Stimulated activated CD8-positive, alpha-beta memory T cell treated with anti-CD3 and anti-CD28 coated beads, Interleukin-4, amount 100 ng/mL, for 4 hours (primary cell): ENCODE measurements at regions not wholly inside any gene's neighbourhood (a gene's known extent, or its start where the extent isn't known, plus 50 kb on each side); places are given as distances from the start of the nearest gene placed in this dataset.
"Not testable (repeated sequence)": the region's sequence is repeated elsewhere in the genome, so short reads cannot be mapped to it uniquely, and the experiment has no call there.

Experiments used
- DNase-seq, 2 donors: peaks; one replicate each; pipeline ENCODE4 v3.0.0-alpha.2; 2020; ENCODE audit warnings: low read depth in 2 of 2, low spot score in 1 of 2

GRCh38 chr1:195714248-195714647 lies 894.0 kb downstream of the KCNT2 start:
- no peak for DNase-seq

- no peak for DNase-seq
Measured at GRCh38 chr1:195709821-195710220, 898.4 kb downstream of the KCNT2 start.

- no peak for DNase-seq
Measured at GRCh38 chr1:195704028-195704427, 904.2 kb downstream of the KCNT2 start.

- DNase-seq: no peak
Measured at GRCh38 chr1:195701149-195701548, 907.1 kb downstream of the KCNT2 start.

GRCh38 chr1:195697130-195697529 lies 911.1 kb downstream of the KCNT2 start:
- no peak for DNase-seq

DNA sequence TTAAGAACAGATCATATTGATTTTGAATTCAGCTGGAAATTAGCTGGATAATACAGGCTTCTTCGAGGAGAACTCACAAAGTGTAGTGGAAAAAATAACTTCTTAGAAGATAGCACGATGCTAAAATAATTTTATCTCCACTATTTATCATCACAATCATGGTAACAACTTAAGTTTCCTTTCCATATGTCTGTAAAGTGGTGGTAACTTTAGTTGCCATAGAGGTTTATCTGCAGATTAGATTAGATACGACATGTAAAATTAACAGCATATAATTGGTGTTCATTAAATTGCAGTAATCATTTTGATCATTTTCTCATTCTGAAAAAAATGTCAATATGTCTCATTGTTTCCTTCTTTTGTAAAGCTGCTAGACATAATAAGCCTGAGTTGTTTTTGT lies 921.5 kb downstream of the KCNT2 start:
- DNase-seq: no peak

GRCh38 chr1:195664628-195665027 lies 943.6 kb downstream of the KCNT2 start:
- DNase-seq: no peak

DNA sequence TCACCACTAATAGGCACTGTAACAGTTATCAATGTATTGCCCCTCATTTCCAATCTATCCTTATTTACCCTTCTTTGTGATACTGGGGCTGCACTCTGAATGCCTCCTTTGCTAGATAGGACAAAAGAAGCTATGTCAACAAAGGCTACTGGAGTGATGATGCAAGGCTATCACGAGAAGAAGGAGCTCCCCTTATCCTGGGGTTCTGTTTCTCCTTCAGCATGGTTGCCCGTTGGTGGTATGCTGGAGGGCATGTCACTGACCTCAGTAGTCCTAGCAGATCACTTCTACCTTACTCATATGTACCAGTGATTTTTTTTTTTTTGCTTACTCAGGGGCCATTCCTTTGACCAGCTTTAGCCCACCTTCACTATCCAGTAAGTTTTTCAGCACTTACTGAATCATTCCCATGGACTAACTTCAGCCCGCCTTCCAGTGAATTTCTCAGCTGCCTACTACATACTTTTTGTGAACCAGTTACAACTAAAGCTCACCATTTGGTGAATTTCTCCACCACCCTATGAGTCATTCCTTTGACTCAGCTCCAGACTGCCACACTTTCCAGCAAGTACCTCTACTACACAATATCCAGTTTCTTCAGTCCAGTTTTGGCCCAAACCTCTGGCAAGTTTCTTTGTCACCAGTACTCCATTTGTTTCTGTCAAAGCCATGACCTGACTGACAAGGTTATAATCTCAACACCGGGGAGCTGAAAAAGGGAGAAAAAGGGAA lies 944.5 kb downstream of the KCNT2 start:
- DNase-seq: no peak

- DNase-seq: no peak
Measured at GRCh38 chr1:195656780-195657179, 951.5 kb downstream of the KCNT2 start.

DNA sequence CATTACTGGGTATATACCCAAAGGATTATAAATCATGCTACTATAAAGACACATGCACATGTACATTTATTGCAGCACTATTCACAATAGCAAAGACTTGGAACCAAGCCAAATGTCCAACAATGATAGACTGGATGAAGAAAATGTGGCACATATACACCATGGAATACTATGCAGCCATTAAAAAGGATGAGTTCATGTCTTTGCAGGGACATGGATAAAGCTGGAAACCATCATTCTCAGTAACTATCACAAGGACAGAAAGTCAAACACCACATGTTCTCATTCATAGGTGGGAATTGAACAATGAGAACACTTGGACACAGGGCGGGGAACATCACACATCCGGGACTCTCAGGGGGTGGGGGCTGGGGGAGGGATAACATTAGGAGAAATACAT lies 959.4 kb downstream of the KCNT2 start:
- not testable (repeated sequence) for DNase-seq

GRCh38 chr1:195637539-195637938 lies 970.7 kb downstream of the KCNT2 start:
- no peak for DNase-seq

DNA sequence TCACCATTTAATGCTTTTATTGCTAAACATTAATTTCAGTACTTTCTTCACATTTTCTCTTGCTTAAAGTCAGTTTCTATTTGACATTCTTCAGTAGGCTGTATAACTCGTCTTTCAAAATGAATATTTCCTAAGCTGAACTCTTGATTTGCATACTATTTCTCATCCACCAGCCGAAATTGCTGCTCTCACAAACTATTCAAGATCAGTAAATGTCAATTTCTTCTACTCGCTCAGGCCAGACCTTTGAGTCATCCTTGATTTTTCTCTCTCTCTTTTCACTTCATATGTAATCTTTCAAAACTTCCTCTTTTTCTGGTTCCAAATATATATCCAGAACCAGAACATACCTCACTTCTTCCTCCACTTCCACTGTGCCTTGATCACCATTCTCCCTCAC lies 990.0 kb downstream of the KCNT2 start:
- DNase-seq: no peak

DNA sequence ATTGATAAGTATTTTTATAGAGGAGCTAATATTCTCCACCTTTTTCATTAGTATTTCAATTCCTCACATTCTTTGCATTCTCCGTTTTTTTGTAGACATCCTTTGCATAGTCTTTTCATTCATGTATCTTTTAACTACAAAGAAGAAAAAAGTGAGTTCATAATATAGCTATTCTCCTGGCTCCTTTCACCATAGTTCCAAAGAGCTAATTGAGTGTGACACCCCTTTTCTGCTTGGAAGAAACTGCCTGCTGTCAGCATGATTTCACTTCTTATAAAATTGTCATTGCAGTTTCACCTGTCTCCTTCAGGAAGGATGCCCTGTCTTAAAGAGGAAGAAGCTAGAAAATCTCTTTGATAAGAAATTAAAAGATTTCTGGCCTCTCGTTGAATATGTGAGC lies 991.1 kb downstream of the KCNT2 start:
- DNase-seq: no peak

- DNase-seq: no peak
Measured at GRCh38 chr1:195608883-195609282, 999.4 kb downstream of the KCNT2 start.

- DNase-seq: no peak
Measured at GRCh38 chr1:195606483-195606882, 1001.8 kb downstream of the KCNT2 start.

DNA sequence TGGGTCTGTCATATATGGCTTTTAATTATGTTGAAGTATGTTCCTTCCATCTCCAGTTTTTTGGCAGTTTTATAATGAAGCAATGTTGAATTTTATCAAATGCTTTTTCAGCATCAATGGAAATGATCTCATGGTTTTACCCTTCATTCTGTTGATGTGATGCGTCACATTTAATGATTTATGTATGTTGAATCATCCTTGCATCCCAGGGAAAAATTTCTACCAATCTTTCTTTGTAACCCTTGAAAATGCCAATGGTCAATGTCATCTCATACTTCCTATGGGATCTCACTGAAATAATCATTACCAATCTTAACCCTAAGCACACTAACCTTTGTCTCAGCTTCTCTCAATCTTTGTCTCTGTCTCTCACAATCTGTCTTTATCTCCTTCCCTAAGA lies 1004.0 kb downstream of the KCNT2 start:
- DNase-seq: no peak

DNA sequence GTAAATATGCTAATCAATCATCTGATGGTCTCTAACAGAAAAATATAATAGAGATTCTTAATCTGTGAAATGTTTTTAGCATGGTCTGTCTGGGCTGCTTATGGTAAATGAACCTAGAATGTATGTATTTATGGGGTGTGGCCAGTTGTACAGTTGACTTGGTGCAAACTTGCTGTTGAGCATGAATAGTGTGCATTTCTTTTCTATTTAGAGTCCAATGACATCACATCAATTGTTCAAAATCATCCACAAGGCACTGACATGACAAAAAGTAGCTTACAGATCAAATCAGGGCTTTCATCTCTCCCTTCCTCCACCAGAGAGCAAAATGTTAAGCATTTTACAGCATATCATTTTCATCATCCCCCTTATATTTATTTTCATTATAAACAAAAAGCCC lies 1010.3 kb downstream of the KCNT2 start:
- no peak for DNase-seq

GRCh38 chr1:195594773-195595172 lies 1013.5 kb downstream of the KCNT2 start:
- DNase-seq: no peak

DNA sequence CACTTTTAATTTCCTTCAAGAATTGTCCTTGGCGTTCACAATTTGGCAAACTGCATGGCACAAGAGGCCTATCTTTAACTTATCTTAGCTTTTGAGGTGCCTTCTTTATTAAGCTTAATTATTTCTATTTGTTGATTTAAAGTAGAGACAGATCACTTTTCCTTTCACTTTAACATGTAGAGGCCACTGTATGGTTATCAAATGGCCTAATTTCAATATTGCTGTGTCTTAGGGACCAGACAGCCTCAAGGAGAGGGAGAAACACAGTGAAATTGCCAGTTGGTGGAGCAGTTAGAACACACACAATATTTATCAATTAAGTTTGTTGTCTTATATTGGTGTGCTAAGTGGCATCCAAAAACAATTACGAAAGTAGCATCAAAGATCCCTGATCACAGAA lies 1013.9 kb downstream of the KCNT2 start:
- DNase-seq: no peak

GRCh38 chr1:195591917-195592672 lies 1016.1 kb downstream of the KCNT2 start:
- DNase-seq: no peak

DNA sequence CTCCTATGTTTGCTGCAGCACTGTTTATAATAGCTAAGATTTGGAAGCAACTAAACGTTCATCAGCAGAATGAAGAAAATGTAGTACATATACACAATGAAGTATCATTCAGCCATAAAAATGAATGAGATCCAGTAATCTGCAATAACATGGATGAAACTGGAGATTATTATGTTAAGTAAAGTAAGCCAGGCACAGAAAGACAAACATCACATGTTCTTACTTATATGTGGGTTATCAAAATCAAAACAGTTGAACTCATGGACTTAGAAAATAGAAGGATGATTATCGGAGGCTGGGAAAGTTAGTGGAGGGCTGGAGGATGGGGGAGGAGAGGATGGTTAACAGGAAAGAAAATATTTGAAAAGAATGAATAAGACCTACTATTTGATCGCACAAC lies 1017.6 kb downstream of the KCNT2 start:
- no peak for DNase-seq

- no peak for DNase-seq
Measured at GRCh38 chr1:195584870-195585624, 1023.2 kb downstream of the KCNT2 start.
